HEK293T (cell line): ENCODE measurements at regions not wholly inside any gene's neighbourhood (a gene's known extent, or its start where the extent isn't known, plus 50 kb on each side); places are given as distances from the start of the nearest gene placed in this dataset.

Source experiments
- ARNT ChIP-seq: fragments of 450-650 bp; IDR thresholded peaks from 2 replicates; pipeline ENCODE4 v1.6.1; 2017; ENCODE audit warnings: mild to moderate bottlenecking
- BHLHE40 ChIP-seq: fragments of 450-650 bp; IDR thresholded peaks from 2 replicates; pipeline ENCODE4 v1.6.1; 2016; ENCODE audit warnings: mild to moderate bottlenecking, moderate library complexity, borderline replicate concordance
- ELF4 ChIP-seq: fragments of 450-650 bp; IDR thresholded peaks from 2 replicates; pipeline ENCODE4 v1.6.1; 2017; ENCODE audit warnings: antibody characterized with exemption
- FOXA1 ChIP-seq: fragments of 450-650 bp; IDR thresholded peaks from 2 replicates; pipeline ENCODE4 v1.6.1; 2016; ENCODE audit warnings: mild to moderate bottlenecking
- FOXK2 ChIP-seq: fragments of 450-650 bp; IDR thresholded peaks from 2 replicates; pipeline ENCODE4 v1.6.1; 2016; ENCODE audit warnings: mild to moderate bottlenecking
- FOXM1 ChIP-seq: fragments of 450-650 bp; IDR thresholded peaks from 2 replicates; pipeline ENCODE4 v1.6.1; 2017; ENCODE audit warnings: mild to moderate bottlenecking, borderline replicate concordance
- HDGF ChIP-seq: fragments of 450-650 bp; IDR thresholded peaks from 2 replicates; pipeline ENCODE4 v1.6.1; 2017; ENCODE audit warnings: antibody characterized with exemption, borderline replicate concordance
- L3MBTL2 ChIP-seq: fragments of 450-650 bp; conservative IDR thresholded peaks from 2 replicates; pipeline ENCODE4 v1.6.1; 2016; ENCODE audit warnings: mild to moderate bottlenecking
- PKNOX1 ChIP-seq: fragments of 450-650 bp; IDR thresholded peaks from 2 replicates; pipeline ENCODE4 v1.6.1; 2016
- SP1 ChIP-seq: fragments of 450-650 bp; IDR thresholded peaks from 2 replicates; pipeline ENCODE4 v1.6.1; 2017
- SUZ12 ChIP-seq: fragments of 450-650 bp; IDR thresholded peaks from 2 replicates; pipeline ENCODE4 v1.6.1; 2016; ENCODE audit warnings: mild to moderate bottlenecking

DNA sequence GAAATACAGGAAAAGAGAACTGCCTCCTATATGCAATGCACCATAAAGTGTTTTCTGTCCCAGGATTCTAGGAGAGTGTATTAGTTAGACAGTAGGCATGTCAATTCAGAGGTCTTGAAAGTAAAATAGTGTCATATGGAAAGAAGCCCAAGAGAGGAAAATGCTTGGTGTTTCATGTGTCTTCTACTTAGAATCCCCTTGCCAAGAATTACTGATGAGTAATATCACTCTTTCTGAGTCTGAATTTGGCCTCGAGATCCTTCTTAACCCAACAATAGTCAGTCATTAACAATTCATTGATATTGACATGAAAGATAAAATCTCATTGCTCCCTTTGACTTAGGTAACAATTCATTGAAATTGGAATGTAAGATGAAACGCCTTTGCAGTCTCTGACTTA is 972.2 kb downstream of the TTLL7 start:
- TF ChIP-seq PKNOX1: no peak
- no peak for TF ChIP-seq ARNT
- TF ChIP-seq SUZ12: no peak
- no peak for TF ChIP-seq ELF4
- no peak for TF ChIP-seq FOXM1
- no peak for TF ChIP-seq L3MBTL2
- no peak for TF ChIP-seq HDGF
- TF ChIP-seq SP1: no peak
- TF ChIP-seq FOXK2: no peak
- no peak for TF ChIP-seq FOXA1
- TF ChIP-seq BHLHE40: no peak
